ENCODE measurements at regions not wholly inside any gene's neighbourhood (a gene's known extent, or its start where the extent isn't known, plus 50 kb on each side); places are given as distances from the start of the nearest gene placed in this dataset.

DNA sequence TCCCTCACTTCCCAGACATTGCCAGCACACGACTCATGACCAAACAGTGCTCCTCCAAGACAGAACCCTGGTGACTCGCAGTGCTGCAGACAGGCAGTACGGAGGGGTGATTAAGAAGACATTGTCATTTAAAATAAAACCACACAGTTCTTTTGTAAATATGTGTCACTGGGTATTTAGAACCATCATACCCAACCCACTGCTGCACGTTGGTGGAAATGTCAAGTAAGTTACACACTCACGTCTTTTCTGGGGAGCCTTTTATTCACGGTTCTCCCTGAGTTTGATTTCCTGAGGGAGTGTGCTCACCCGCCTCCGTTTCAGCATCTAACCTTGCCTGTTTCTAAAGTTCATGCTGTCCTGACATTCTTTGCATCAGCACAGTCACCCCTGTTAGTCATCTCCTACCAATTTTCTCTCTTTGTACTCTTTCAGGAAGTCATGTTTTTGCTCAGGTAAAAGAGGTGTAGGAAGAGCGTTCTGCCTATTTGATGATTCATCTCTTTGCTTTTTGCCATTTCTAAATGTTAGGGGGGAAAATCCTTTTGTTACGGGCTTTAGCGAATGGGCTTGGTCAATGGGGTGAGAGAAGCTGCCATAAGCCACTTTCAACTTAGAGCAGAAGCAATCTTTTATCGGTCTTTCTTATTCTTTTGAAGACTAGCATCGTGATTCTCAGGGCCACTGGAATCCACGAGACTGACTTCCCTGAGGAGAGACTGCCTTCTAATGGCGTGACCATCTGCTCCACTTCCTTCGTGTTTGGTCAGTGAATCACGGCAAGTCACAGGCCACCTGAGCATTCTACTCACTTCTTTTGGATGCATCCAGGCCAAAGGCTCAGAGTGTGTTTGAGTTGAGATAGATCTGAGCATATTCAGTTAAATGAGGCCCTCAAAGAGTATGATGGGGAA lies 512.8 kb upstream of the JARID2 start:
- H3K14ac ChIP-seq (ENCODE audit: low read length), result no peak overlapping the region
- no peak overlapping the region for H4K8ac ChIP-seq (ENCODE audit: low read depth, low read length)
- no peak overlapping the region for H3K4ac ChIP-seq (ENCODE audit: low read length)
- no peak overlapping the region for H3K18ac ChIP-seq (ENCODE audit: low read length)
- H3K79me1 ChIP-seq (ENCODE audit: low read depth, low read length), result no peaks in the 10 kb centered on the region
- no peak overlapping the region for H3K23ac ChIP-seq (ENCODE audit: low read depth, low read length, poor library complexity)
- peaks cover 8 to 14% of the 10 kb centered on the region in 2 donors for H3K4me1 ChIP-seq (ENCODE audit: control insufficient read depth in 2 of 2, insufficient read depth in 1 of 2, low read depth in 1 of 2, low read length in 2 of 2)
- no peak overlapping the region for H2BK5ac ChIP-seq (ENCODE audit: low read length)
- no peaks in the 10 kb centered on the region for H3K36me3 ChIP-seq (replicated peaks in 1 of 2; ENCODE audit: control insufficient read depth in 2 of 2, insufficient read depth in 2 of 2, low read length in 2 of 2)
- H3K4me2 ChIP-seq (ENCODE audit: insufficient read depth, low read length, poor library complexity, severe bottlenecking), result no peak overlapping the region
- no peak overlapping the region for H2BK15ac ChIP-seq (ENCODE audit: low read length)
- WGBS, 2 donors (ENCODE audit: extremely low coverage in 2 of 2, insufficient read length in 2 of 2, insufficient replicate concordance in 1 of 2), result no CpG with 5 or more reads among the region's 17 CpGs
- no peak overlapping the region for H2BK12ac ChIP-seq (ENCODE audit: low read length)
- DNase-seq (ENCODE audit: low spot score), result no peak
- no peak overlapping the region for H3K27ac ChIP-seq (replicated peaks; ENCODE audit: low read length)
- H3K9ac ChIP-seq (ENCODE audit: low read depth, low read length, poor library complexity), result no peak overlapping the region
- peaks cover 0 to 39% (median 2%) of the 10 kb centered on the region in 3 experiments for H3K27me3 ChIP-seq (ENCODE audit: control insufficient read depth in 3 of 3, insufficient read depth in 3 of 3, low read depth in 1 of 3, low read length in 3 of 3)
- peaks cover 0 to 14% of the 10 kb centered on the region in 2 donors for H3K9me3 ChIP-seq (replicated peaks in 1 of 2; ENCODE audit: control insufficient read depth in 2 of 2, insufficient read depth in 1 of 2, low read depth in 1 of 2, low read length in 2 of 2)
- no peak overlapping the region for H4K91ac ChIP-seq (ENCODE audit: low read depth, low read length, poor library complexity)
- H2BK120ac ChIP-seq (ENCODE audit: low read depth, low read length), result no peak overlapping the region
- no peak overlapping the region for H2AK5ac ChIP-seq (ENCODE audit: low read depth, low read length)
- H2AFZ ChIP-seq (ENCODE audit: low read length), result no peak overlapping the region
- H3K4me3 ChIP-seq (ENCODE audit: low read length in 2 of 2), result no peak overlapping the region

DNA sequence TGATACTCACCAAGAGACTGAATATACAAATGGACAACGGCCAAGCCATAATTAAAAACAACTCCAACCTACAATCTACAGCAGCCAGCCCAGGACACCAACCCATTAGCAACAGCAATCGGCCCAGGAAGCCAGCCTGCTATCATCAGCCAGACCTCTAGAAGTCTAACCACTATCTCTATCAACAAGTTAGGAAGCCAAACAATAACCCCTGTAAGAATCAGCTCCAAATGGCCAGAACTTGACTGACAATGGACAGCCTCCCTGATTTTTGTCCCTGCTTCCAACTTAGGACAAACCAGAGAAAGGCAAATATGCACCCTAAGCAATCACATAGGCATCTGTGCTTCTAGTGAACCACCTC lies 511.8 kb upstream of the JARID2 start:
- no peak overlapping the region for H2AFZ ChIP-seq (ENCODE audit: low read length)
- H2BK120ac ChIP-seq (ENCODE audit: low read depth, low read length), result no peak overlapping the region
- H3K4me2 ChIP-seq (ENCODE audit: insufficient read depth, low read length, poor library complexity, severe bottlenecking), result no peak overlapping the region
- no peak overlapping the region for H3K18ac ChIP-seq (ENCODE audit: low read length)
- H4K91ac ChIP-seq (ENCODE audit: low read depth, low read length, poor library complexity), result no peak overlapping the region
- no peaks in the 10 kb centered on the region for H3K36me3 ChIP-seq (replicated peaks in 1 of 2; ENCODE audit: control insufficient read depth in 2 of 2, insufficient read depth in 2 of 2, low read length in 2 of 2)
- H3K9me3 ChIP-seq (replicated peaks in 1 of 2; ENCODE audit: control insufficient read depth in 2 of 2, insufficient read depth in 1 of 2, low read depth in 1 of 2, low read length in 2 of 2), result peaks cover 0 to 14% of the 10 kb centered on the region in 2 donors
- H2AK5ac ChIP-seq (ENCODE audit: low read depth, low read length), result no peak overlapping the region
- peaks cover 8% of the 10 kb centered on the region in 2 donors for H3K4me1 ChIP-seq (ENCODE audit: control insufficient read depth in 2 of 2, insufficient read depth in 1 of 2, low read depth in 1 of 2, low read length in 2 of 2)
- H3K79me1 ChIP-seq (ENCODE audit: low read depth, low read length), result no peaks in the 10 kb centered on the region
- no peak overlapping the region for H3K23ac ChIP-seq (ENCODE audit: low read depth, low read length, poor library complexity)
- H3K4ac ChIP-seq (ENCODE audit: low read length), result no peak overlapping the region
- no peak overlapping the region for H3K14ac ChIP-seq (ENCODE audit: low read length)
- no peak overlapping the region for H2BK12ac ChIP-seq (ENCODE audit: low read length)
- WGBS, 2 donors (ENCODE audit: extremely low coverage in 2 of 2, insufficient read length in 2 of 2, insufficient replicate concordance in 1 of 2), result no CpG with 5 or more reads among the region's 2 CpGs
- no peak overlapping the region for H3K27ac ChIP-seq (replicated peaks; ENCODE audit: low read length)
- no peak for DNase-seq (ENCODE audit: low spot score)
- H3K9ac ChIP-seq (ENCODE audit: low read depth, low read length, poor library complexity), result no peak overlapping the region
- H3K27me3 ChIP-seq (ENCODE audit: control insufficient read depth in 3 of 3, insufficient read depth in 3 of 3, low read depth in 1 of 3, low read length in 3 of 3), result peaks cover 0 to 39% (median 2%) of the 10 kb centered on the region in 3 experiments
- no peak overlapping the region for H2BK15ac ChIP-seq (ENCODE audit: low read length)
- H3K4me3 ChIP-seq (ENCODE audit: low read length in 2 of 2), result no peak overlapping the region
- H2BK5ac ChIP-seq (ENCODE audit: low read length), result no peak overlapping the region
- H4K8ac ChIP-seq (ENCODE audit: low read depth, low read length), result no peak overlapping the region

DNA sequence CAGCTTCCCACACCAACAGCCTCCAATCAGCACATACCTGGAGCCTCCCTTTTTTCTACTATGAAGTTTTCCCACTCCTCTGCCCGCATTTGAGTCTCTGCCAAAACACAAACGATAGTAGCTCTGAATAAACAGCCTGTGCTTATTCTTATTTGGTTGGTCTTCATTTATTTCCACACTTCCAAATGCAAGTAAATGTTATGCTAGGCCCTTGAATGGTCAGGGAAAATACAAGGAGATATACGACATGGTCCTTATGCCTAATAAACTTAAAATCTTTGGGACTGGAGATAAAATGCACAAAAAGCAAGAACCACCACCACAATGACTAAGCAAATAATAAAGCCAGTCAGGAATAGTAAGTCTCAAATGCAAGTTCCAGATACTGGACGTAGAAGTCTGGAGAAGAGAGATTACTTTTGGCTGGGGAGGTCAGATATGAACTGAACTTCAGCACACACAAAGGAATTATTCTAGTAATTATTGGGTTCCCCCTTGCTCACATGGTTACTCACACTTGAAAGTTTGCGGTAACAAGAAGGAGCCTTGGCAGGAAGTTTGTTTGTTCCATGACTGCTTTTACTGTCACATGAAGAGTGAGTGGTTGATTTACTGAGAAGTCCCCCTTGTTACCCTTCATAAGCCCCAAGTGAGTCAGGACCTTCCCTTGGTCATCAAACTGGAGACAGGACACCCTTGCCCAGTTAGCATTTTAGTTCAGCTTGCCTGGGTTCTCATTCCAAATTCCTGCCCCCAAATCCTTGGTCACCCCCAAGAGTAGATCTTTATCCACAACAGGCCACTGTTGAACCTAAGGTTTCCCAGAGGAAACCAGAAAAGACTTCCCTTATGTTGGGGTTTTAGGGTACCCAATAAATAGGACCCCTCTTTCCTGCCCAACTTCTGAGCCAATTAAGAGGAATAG lies 511.2 kb upstream of the JARID2 start:
- Histone ChIP-seq H2BK15ac (ENCODE audit: low read length) (no peak overlapping the region), H3K4me3 (ENCODE audit: low read length in 2 of 2) (no peak overlapping the region), H3K9ac (ENCODE audit: low read depth, low read length, poor library complexity) (no peak overlapping the region), H3K27me3 (ENCODE audit: control insufficient read depth in 3 of 3, insufficient read depth in 3 of 3, low read depth in 1 of 3, low read length in 3 of 3) (peaks cover 0 to 39% (median 2%) of the 10 kb centered on the region in 3 experiments), H4K8ac (ENCODE audit: low read depth, low read length) (no peak overlapping the region), H3K4me2 (ENCODE audit: insufficient read depth, low read length, poor library complexity, severe bottlenecking) (no peak overlapping the region), H3K18ac (ENCODE audit: low read length) (no peak overlapping the region), H3K36me3 (replicated peaks in 1 of 2; ENCODE audit: control insufficient read depth in 2 of 2, insufficient read depth in 2 of 2, low read length in 2 of 2) (no peaks in the 10 kb centered on the region), H3K14ac (ENCODE audit: low read length) (no peak overlapping the region), H3K4me1 (ENCODE audit: control insufficient read depth in 2 of 2, insufficient read depth in 1 of 2, low read depth in 1 of 2, low read length in 2 of 2) (peaks cover 3% of the 10 kb centered on the region in 2 donors), H3K79me1 (ENCODE audit: low read depth, low read length) (no peaks in the 10 kb centered on the region), H3K27ac (replicated peaks; ENCODE audit: low read length) (no peak overlapping the region), H2AFZ (ENCODE audit: low read length) (no peak overlapping the region), H3K9me3 (replicated peaks in 1 of 2; ENCODE audit: control insufficient read depth in 2 of 2, insufficient read depth in 1 of 2, low read depth in 1 of 2, low read length in 2 of 2) (peaks cover 0 to 14% of the 10 kb centered on the region in 2 donors), H2AK5ac (ENCODE audit: low read depth, low read length) (no peak overlapping the region), H3K23ac (ENCODE audit: low read depth, low read length, poor library complexity) (no peak overlapping the region), H3K4ac (ENCODE audit: low read length) (no peak overlapping the region), H2BK12ac (ENCODE audit: low read length) (no peak overlapping the region), H2BK120ac (ENCODE audit: low read depth, low read length) (no peak overlapping the region), H2BK5ac (ENCODE audit: low read length) (no peak overlapping the region), H4K91ac (ENCODE audit: low read depth, low read length, poor library complexity) (no peak overlapping the region)
- DNase-seq (ENCODE audit: low spot score), result no peak
- WGBS, 2 donors (ENCODE audit: extremely low coverage in 2 of 2, insufficient read length in 2 of 2, insufficient replicate concordance in 1 of 2), result no CpG with 5 or more reads among the region's 5 CpGs
